Astrocyte of the spinal cord (primary cell): ENCODE measurements at regions not wholly inside any gene's neighbourhood (a gene's known extent, or its start where the extent isn't known, plus 50 kb on each side); places are given as distances from the start of the nearest gene placed in this dataset.

Experiments used
- DNase-seq: peaks from one replicate; pipeline ENCODE4 v3.0.0; 2011; ENCODE audit warnings: low read depth, low spot score
- H3K4me3 ChIP-seq: 2 replicates; pipeline ENCODE4 v1.5.1; 2011; ENCODE audit warnings: low read depth, mild to moderate bottlenecking, low read length, moderate library complexity
- CTCF ChIP-seq: IDR thresholded peaks from 2 replicates; pipeline ENCODE4 v1.5.1; 2012; ENCODE audit warnings: low read depth, mild to moderate bottlenecking, low read length, inconsistent platforms
- in situ Hi-C: cut with HindIII; loops from 2 replicates; pipeline ENCODE4 v1.10.0; 2017; ENCODE audit warnings: low sequenced_read_pairs

GRCh38 chr2:8267048-8267447 lies 414.8 kb upstream of the ID2 start:
- in situ Hi-C loops: no loop called here
- TF ChIP-seq CTCF: no peak
- H3K4me3 ChIP-seq: no peak overlapping the region
- no peak for DNase-seq

GRCh38 chr2:8267721-8268120 lies 414.1 kb upstream of the ID2 start:
- no peak for DNase-seq
- in situ Hi-C loops: no loop called here
- no peak overlapping the region for H3K4me3 ChIP-seq
- no peak for TF ChIP-seq CTCF

GRCh38 chr2:8268172-8268783 lies 413.6 kb upstream of the ID2 start:
- in situ Hi-C loops: no loop called here
- no peak overlapping the region for H3K4me3 ChIP-seq

GRCh38 chr2:8270699-8271098 lies 411.2 kb upstream of the ID2 start:
- in situ Hi-C loops: no loop called here
- no peak for DNase-seq
- TF ChIP-seq CTCF: no peak
- no peak overlapping the region for H3K4me3 ChIP-seq

More at GRCh38 chr2:8268172-8268783, 413.6 kb upstream of the ID2 start:
- TF ChIP-seq CTCF: no peak
- DNase-seq: peak; percentile 22

- TF ChIP-seq CTCF: no peak
- DNase-seq: no peak
- in situ Hi-C loops: no loop called here
- H3K4me3 ChIP-seq: no peak overlapping the region
Observed at GRCh38 chr2:8271461-8271860, 410.4 kb upstream of the ID2 start.

GRCh38 chr2:8276026-8276425 lies 405.8 kb upstream of the ID2 start:
- no peak for TF ChIP-seq CTCF
- in situ Hi-C loops: no loop called here
- H3K4me3 ChIP-seq: no peak overlapping the region
- DNase-seq: no peak
